HCT116 (cell line): ENCODE measurements at regions not wholly inside any gene's neighbourhood (a gene's known extent, or its start where the extent isn't known, plus 50 kb on each side); places are given as distances from the start of the nearest gene placed in this dataset.

Experiments
- CBX3 ChIP-seq: IDR thresholded peaks from 2 replicates; pipeline ENCODE4 v1.6.1; 2012; ENCODE audit warnings: low read depth
- CEBPB ChIP-seq: IDR thresholded peaks from 2 replicates; pipeline ENCODE4 v1.6.1; 2012; ENCODE audit warnings: low read depth
- CTCF ChIP-seq, 3 experiments: fragments of 200-600 bp in 1 of 3; sonication (generic) in 1 of 3; IDR thresholded peaks in 2 of 3; conservative IDR thresholded peaks in 1 of 3; 2 replicates each; pipeline ENCODE4 v1.5.1; 2012 to 2017; ENCODE audit warnings: low read depth in 2 of 3, low read length in 2 of 3, antibody characterized with exemption in 1 of 3, borderline replicate concordance in 1 of 3, control low read depth in 1 of 3, mild to moderate bottlenecking in 1 of 3, mixed read lengths in 1 of 3, mixed run types in 1 of 3, moderate library complexity in 1 of 3; ENCODE audit not compliant: insufficient read depth in 1 of 3
- EGR1 ChIP-seq: IDR thresholded peaks from 2 replicates; pipeline ENCODE4 v1.6.1; 2012; ENCODE audit warnings: low read depth
- FOSL1 ChIP-seq: IDR thresholded peaks from 2 replicates; pipeline ENCODE4 v1.6.1; 2012; ENCODE audit warnings: low read depth
- REST ChIP-seq: IDR thresholded peaks from 2 replicates; pipeline ENCODE4 v1.6.1; 2012; ENCODE audit warnings: low read depth
- TCF7L2 ChIP-seq: IDR thresholded peaks from 2 replicates; pipeline ENCODE4 v1.7.0; 2011; ENCODE audit warnings: borderline replicate concordance, inconsistent platforms; ENCODE audit not compliant: insufficient read depth, insufficient read length; ENCODE audit errors: extremely low read depth
- ZNF274 ChIP-seq: fragments of 200-500 bp; sonication (Bioruptor generic); IDR thresholded peaks from 2 replicates; pipeline ENCODE4 v1.6.1; 2014; ENCODE audit warnings: mild to moderate bottlenecking, low read depth, low read length, inconsistent platforms
- TF ChIP-seq, protein P1 (sequence below): IDR thresholded peaks from 2 replicates; pipeline ENCODE4 v1.6.1; 2012

GRCh38 chr14:25103820-25104219 is 53.9 kb upstream of the STXBP6 start:
- TF ChIP-seq ZNF274 (no peak), CTCF (IDR thresholded peaks at IDR 0.05 in 2 of 3, conservative IDR thresholded peaks at IDR 0.05 in 1 of 3; ENCODE audit: borderline replicate concordance in 1 of 3, insufficient read depth in 1 of 3, low read depth in 2 of 3, low read length in 2 of 3) (no peak), TCF7L2 (no peak), CBX3 (no peak), CEBPB (no peak), REST (no peak), EGR1 (no peak), FOSL1 (no peak)
- TF ChIP-seq, protein P1, sequence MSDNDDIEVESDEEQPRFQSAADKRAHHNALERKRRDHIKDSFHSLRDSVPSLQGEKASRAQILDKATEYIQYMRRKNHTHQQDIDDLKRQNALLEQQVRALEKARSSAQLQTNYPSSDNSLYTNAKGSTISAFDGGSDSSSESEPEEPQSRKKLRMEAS: no peak
